GM19035 (cell line): ENCODE measurements at regions not wholly inside any gene's neighbourhood (a gene's known extent, or its start where the extent isn't known, plus 50 kb on each side); places are given as distances from the start of the nearest gene placed in this dataset.
"Not testable (repeated sequence)": the region's sequence is repeated elsewhere in the genome, so short reads cannot be mapped to it uniquely, and the experiment has no call there.

ENCODE experiments used
- ATAC-seq: cut with Tn5 transposase; IDR thresholded peaks from one replicate; pipeline ENCODE4 v1.9.1; 2021; ENCODE audit not compliant: unreplicated experiment

GRCh38 chr17:51387582-51387981, 127.2 kb downstream of the UTP18 start:
- no peak for ATAC-seq

GRCh38 chr17:51387986-51388385, 127.6 kb downstream of the UTP18 start:
- no peak for ATAC-seq

GRCh38 chr17:51389875-51390274, 129.5 kb downstream of the UTP18 start:
- no peak for ATAC-seq

- ATAC-seq = no peak
These were observed 131.8 kb downstream of the UTP18 start for GRCh38 chr17:51391982-51392654.

GRCh38 chr17:51395621-51396020, 135.3 kb downstream of the UTP18 start:
- no peak for ATAC-seq

GRCh38 chr17:51397361-51398127, 137.2 kb downstream of the UTP18 start:
- no peak for ATAC-seq

GRCh38 chr17:51398128-51398525, 137.8 kb downstream of the UTP18 start:
- ATAC-seq = no peak

GRCh38 chr17:51398687-51399086, 138.3 kb downstream of the UTP18 start:
- no peak for ATAC-seq

GRCh38 chr17:51401279-51401678, 140.9 kb downstream of the UTP18 start:
- no peak for ATAC-seq

GRCh38 chr17:51402899-51403298, 142.6 kb downstream of the UTP18 start:
- ATAC-seq = no peak

- no peak for ATAC-seq
These were observed 147.2 kb downstream of the UTP18 start for GRCh38 chr17:51407576-51407975.

- ATAC-seq = no peak
These were observed 159.1 kb downstream of the UTP18 start for GRCh38 chr17:51419476-51419875.

GRCh38 chr17:51421525-51421924, 161.2 kb downstream of the UTP18 start:
- no peak for ATAC-seq

- no peak for ATAC-seq
These were observed 162.3 kb downstream of the UTP18 start for GRCh38 chr17:51422634-51423033.

GRCh38 chr17:51423421-51424160, 163.2 kb downstream of the UTP18 start:
- no peak for ATAC-seq

GRCh38 chr17:51425773-51426172, 165.4 kb downstream of the UTP18 start:
- ATAC-seq = no peak

- no peak for ATAC-seq
These were observed 167.0 kb downstream of the UTP18 start for GRCh38 chr17:51427323-51427811.

GRCh38 chr17:51427856-51428255, 167.5 kb downstream of the UTP18 start:
- no peak for ATAC-seq

- ATAC-seq = no peak
These were observed 168.5 kb downstream of the UTP18 start for GRCh38 chr17:51428668-51429495.

GRCh38 chr17:51429938-51430337, 169.6 kb downstream of the UTP18 start:
- ATAC-seq = not testable (repeated sequence)

- ATAC-seq = no peak
These were observed 170.2 kb downstream of the UTP18 start for GRCh38 chr17:51430591-51430990.
